ENCODE measurements at regions not wholly inside any gene's neighbourhood (a gene's known extent, or its start where the extent isn't known, plus 50 kb on each side); places are given as distances from the start of the nearest gene placed in this dataset.
"Not testable (repeated sequence)": the region's sequence is repeated elsewhere in the genome, so short reads cannot be mapped to it uniquely, and the experiment has no call there.

- DNase-seq, result peak; percentile 85
These were observed 92.6 kb downstream of the ZNF281 start for GRCh38 chr1:200317236-200317635.

- no peak for DNase-seq
These were observed 93.6 kb downstream of the ZNF281 start for GRCh38 chr1:200316148-200316803.

GRCh38 chr1:200314085-200314750, 95.6 kb downstream of the ZNF281 start:
- peak; percentile 96 for DNase-seq

- DNase-seq, result peak; percentile 39
These were observed 98.6 kb downstream of the ZNF281 start for GRCh38 chr1:200311256-200311655.

- no peak for DNase-seq
These were observed 99.0 kb downstream of the ZNF281 start for GRCh38 chr1:200310824-200311223.

- DNase-seq, result no peak
These were observed 102.1 kb downstream of the ZNF281 start for GRCh38 chr1:200307755-200308066.

- peak; percentile 48 for DNase-seq
These were observed 102.7 kb downstream of the ZNF281 start for GRCh38 chr1:200306944-200307754.

- DNase-seq, result no peak
These were observed 104.0 kb downstream of the ZNF281 start for GRCh38 chr1:200305806-200306205.

- no peak for DNase-seq
These were observed 105.7 kb downstream of the ZNF281 start for GRCh38 chr1:200304171-200304570.

GRCh38 chr1:200302921-200303290, 106.9 kb downstream of the ZNF281 start:
- peak; percentile 50 for DNase-seq

GRCh38 chr1:200302192-200302920, 107.5 kb downstream of the ZNF281 start:
- peak; percentile 55 for DNase-seq

- DNase-seq, result no peak
These were observed 108.7 kb downstream of the ZNF281 start for GRCh38 chr1:200301152-200301551.

- peak; percentile 49 for DNase-seq
These were observed 110.3 kb downstream of the ZNF281 start for GRCh38 chr1:200299571-200299970.

GRCh38 chr1:200298242-200298641, 111.6 kb downstream of the ZNF281 start:
- DNase-seq, result no peak

GRCh38 chr1:200296091-200296661, 113.7 kb downstream of the ZNF281 start:
- no peak for DNase-seq

- no peak for DNase-seq
These were observed 115.6 kb downstream of the ZNF281 start for GRCh38 chr1:200294241-200294640.

GRCh38 chr1:200292699-200293098, 117.1 kb downstream of the ZNF281 start:
- DNase-seq, result no peak

GRCh38 chr1:200291106-200291505, 118.7 kb downstream of the ZNF281 start:
- no peak for DNase-seq

GRCh38 chr1:200290010-200290685, 119.7 kb downstream of the ZNF281 start:
- DNase-seq, result no peak

- no peak for DNase-seq
These were observed 121.6 kb downstream of the ZNF281 start for GRCh38 chr1:200288226-200288625.

GRCh38 chr1:200284236-200284635, 125.6 kb downstream of the ZNF281 start:
- DNase-seq, result not testable (repeated sequence)

- DNase-seq, result no peak
These were observed 127.2 kb downstream of the ZNF281 start for GRCh38 chr1:200282497-200283122.

Data from fibroblast of skin of abdomen (primary cell).